SK-N-SH (cell line): ENCODE measurements at regions not wholly inside any gene's neighbourhood (a gene's known extent, or its start where the extent isn't known, plus 50 kb on each side); places are given as distances from the start of the nearest gene placed in this dataset.

Source experiments
- CTCF ChIA-PET: fragments of 300-600, 350-600 bp; formaldehyde crosslinking; extraction: SDS; loops from one replicate; lab custom pipeline; 2021; lab: Yijun Ruan, JAX
- POLR2A ChIA-PET: fragments of 350-600 bp; sonication (Branson Sonifier 250); formaldehyde crosslinking; extraction: SDS; loops from one replicate; lab custom pipeline; 2020; ENCODE audit warnings: antibody characterized with exemption, inconsistent platforms; lab: Yijun Ruan, JAX
- DNase-seq: peaks from one replicate; pipeline ENCODE4 v3.0.0; 2012
- H2AFZ ChIP-seq: fragments of 200-600 bp; sonication (generic); 2 replicates; pipeline ENCODE4 v1.8.1; 2016; ENCODE audit warnings: antibody characterized with exemption, mild to moderate bottlenecking, low read depth
- H3F3A ChIP-seq: fragments of 200-600 bp; sonication (generic); replicated peaks from 2 replicates; pipeline ENCODE3; 2016; ENCODE audit warnings: antibody characterized with exemption, mild to moderate bottlenecking; ENCODE audit not compliant: insufficient read depth
- H3K27ac ChIP-seq, 2 experiments: fragments of 200-500 bp in 1 of 2; fragments of 200-600 bp in 1 of 2; sonication (Bioruptor generic) in 1 of 2; sonication (generic), shearing (Covaris generic) in 1 of 2; 2 replicates each; pipeline versions ENCODE4 v1.5.1 to v1.6.1; 2014 to 2016; ENCODE audit warnings: low read depth in 2 of 2, inconsistent platforms in 1 of 2, low read length in 1 of 2, mild to moderate bottlenecking in 1 of 2, mixed read lengths in 1 of 2
- H3K27me3 ChIP-seq: fragments of 200-600 bp; sonication (generic), shearing (Covaris generic); 2 replicates; pipeline ENCODE4 v1.6.1; 2016; ENCODE audit warnings: mixed run types; ENCODE audit not compliant: insufficient read depth
- H3K36me3 ChIP-seq, 2 experiments: fragments of 200-500 bp in 1 of 2; fragments of 200-600 bp in 1 of 2; sonication (Bioruptor generic) in 1 of 2; sonication (generic) in 1 of 2; replicated peaks in 1 of 2; 2 replicates each; pipeline versions ENCODE3 to v1.5.1; 2014 to 2016; ENCODE audit warnings: low read length in 1 of 2, mild to moderate bottlenecking in 1 of 2; ENCODE audit not compliant: insufficient read depth in 2 of 2, control insufficient read depth in 1 of 2
- H3K4me1 ChIP-seq, 2 experiments: fragments of 200-500 bp in 1 of 2; fragments of 200-600 bp in 1 of 2; sonication (Bioruptor generic) in 1 of 2; sonication (generic), shearing (Covaris generic) in 1 of 2; 2 replicates each; pipeline versions ENCODE4 v1.5.1 to v1.6.1; 2014 to 2016; ENCODE audit warnings: low read depth in 1 of 2, low read length in 1 of 2, mixed run types in 1 of 2; ENCODE audit not compliant: insufficient read depth in 2 of 2, control insufficient read depth in 1 of 2
- H3K4me2 ChIP-seq: fragments of 200-600 bp; sonication (generic), shearing (Covaris generic); 2 replicates; pipeline ENCODE4 v1.6.1; 2017; ENCODE audit warnings: mixed run types
- H3K4me3 ChIP-seq, 2 experiments: fragments of 200-500 bp in 1 of 2; fragments of 200-600 bp in 1 of 2; sonication (Bioruptor generic) in 1 of 2; sonication (generic), shearing (Covaris generic) in 1 of 2; 2 replicates each; pipeline versions ENCODE4 v1.5.1 to v1.8.1; 2014 to 2016; ENCODE audit warnings: low read depth in 2 of 2, inconsistent platforms in 1 of 2, low read length in 1 of 2, mild to moderate bottlenecking in 1 of 2, mixed read lengths in 1 of 2, moderate library complexity in 1 of 2
- H3K79me2 ChIP-seq: fragments of 200-600 bp; sonication (generic); 2 replicates; pipeline ENCODE4 v1.8.1; 2017; ENCODE audit warnings: mild to moderate bottlenecking; ENCODE audit not compliant: insufficient read depth
- H3K9ac ChIP-seq: fragments of 200-600 bp; sonication (generic); 2 replicates; pipeline ENCODE4 v1.6.1; 2017; ENCODE audit warnings: mixed run types
- H3K9me2 ChIP-seq: fragments of 200-600 bp; sonication (generic); 2 replicates; pipeline ENCODE4 v1.6.1; 2017; ENCODE audit warnings: mixed run types
- H3K9me3 ChIP-seq: fragments of 200-600 bp; sonication (generic); 2 replicates; pipeline ENCODE4 v1.6.1; 2017; ENCODE audit warnings: mixed run types, mild to moderate bottlenecking, moderate library complexity
- H4K20me1 ChIP-seq: fragments of 200-600 bp; sonication (generic); 2 replicates; pipeline ENCODE4 v1.6.1; 2017; ENCODE audit warnings: mild to moderate bottlenecking, mixed run types; ENCODE audit not compliant: insufficient read depth
- CHD2 ChIP-seq: fragments of 150-350 bp; IDR thresholded peaks from 2 replicates; pipeline ENCODE4 v1.6.1; 2018; ENCODE audit warnings: low read length; ENCODE audit not compliant: partially characterized antibody
- CTCF ChIP-seq: fragments of 200-600 bp; sonication (generic); IDR thresholded peaks from 2 replicates; pipeline ENCODE4 v1.6.1; 2017; ENCODE audit warnings: antibody characterized with exemption, mild to moderate bottlenecking, moderate library complexity
- EP300 ChIP-seq, 2 experiments: IDR thresholded peaks; 2 replicates each; pipeline versions ENCODE4 v1.4.0 to v1.6.1; 2012; ENCODE audit warnings: borderline replicate concordance in 1 of 2, low read depth in 1 of 2, low read length in 1 of 2
- FOXJ3 ChIP-seq: sonication (generic); formaldehyde crosslinking; IDR thresholded peaks from 2 replicates; pipeline ENCODE4 v1.5.1; 2020; ENCODE audit warnings: mild to moderate bottlenecking, missing genetic modification reagents
- IRF3 ChIP-seq: fragments of 150-350 bp; IDR thresholded peaks from 2 replicates; pipeline ENCODE4 v1.6.1; 2016; ENCODE audit warnings: mild to moderate bottlenecking, low read depth, low read length
- MAX ChIP-seq: IDR thresholded peaks from 2 replicates; pipeline ENCODE4 v1.4.0; 2012; ENCODE audit warnings: low read depth
- MEF2A ChIP-seq: IDR thresholded peaks from 2 replicates; pipeline ENCODE4 v1.4.0; 2012; ENCODE audit warnings: low read depth, borderline replicate concordance
- MXI1 ChIP-seq: IDR thresholded peaks from 2 replicates; pipeline ENCODE4 v1.6.1; 2012; ENCODE audit warnings: mild to moderate bottlenecking, low read depth, low read length, improper control_type of control experiment
- NFIC ChIP-seq: IDR thresholded peaks from 2 replicates; pipeline ENCODE4 v1.4.0; 2012; ENCODE audit warnings: borderline replicate concordance
- NRF1 ChIP-seq: IDR thresholded peaks from 2 replicates; pipeline ENCODE4 v1.6.1; 2012; ENCODE audit warnings: low read depth, mild to moderate bottlenecking, low read length
- POLR2AphosphoS5 ChIP-seq: IDR thresholded peaks from 2 replicates; pipeline ENCODE4 v1.6.1; 2012; ENCODE audit warnings: low read depth, low read length
- RAD21 ChIP-seq: IDR thresholded peaks from 2 replicates; pipeline ENCODE4 v1.6.1; 2012; ENCODE audit warnings: mild to moderate bottlenecking, low read length
- RCOR1 ChIP-seq: fragments of 150-350 bp; IDR thresholded peaks from 2 replicates; pipeline ENCODE4 v1.6.1; 2017; ENCODE audit warnings: antibody characterized with exemption, low read length
- RXRA ChIP-seq: IDR thresholded peaks from 2 replicates; pipeline ENCODE4 v1.4.0; 2012; ENCODE audit warnings: low read depth, mild to moderate bottlenecking, borderline replicate concordance
- TAF1 ChIP-seq: IDR thresholded peaks from 2 replicates; pipeline ENCODE4 v1.6.1; 2012; ENCODE audit warnings: low read depth, mild to moderate bottlenecking, low read length, moderate library complexity, borderline replicate concordance
- TCF12 ChIP-seq: IDR thresholded peaks from 2 replicates; pipeline ENCODE4 v1.4.0; 2012
- TEAD4 ChIP-seq: IDR thresholded peaks from 2 replicates; pipeline ENCODE4 v1.4.0; 2012; ENCODE audit warnings: mild to moderate bottlenecking, borderline replicate concordance; ENCODE audit not compliant: insufficient read depth
- USF2 ChIP-seq: fragments of 150-350 bp; IDR thresholded peaks from 2 replicates; pipeline ENCODE4 v1.6.1; 2017; ENCODE audit warnings: antibody characterized with exemption, low read length, low read depth, borderline replicate concordance
- YY1 ChIP-seq: IDR thresholded peaks from 2 replicates; pipeline ENCODE4 v1.4.0; 2012; ENCODE audit warnings: low read depth, mild to moderate bottlenecking
- WGBS: methylation state at CpG from one replicate; pipeline ENCODE4 v1.1.6; 2017; ENCODE audit warnings: low lambda C conversion rate; 5-methylcytosine and 5-hydroxymethylcytosine counted together

- ChIA-PET POLR2A (no interaction called here), CTCF (interaction anchor here (1.1 kb wide), 1 partner anchor 152 kb away, joined by 4 read pairs; no protein-coding TSS in a partner anchor)
These were observed 469.4 kb downstream of the FOXO1 start for GRCh38 chr13:40197049-40197448.

More at GRCh38 chr13:40197049-40197448, 469.4 kb downstream of the FOXO1 start:
- H3K36me3 ChIP-seq = no peaks in the 10 kb centered on the region
- H3K9me3 ChIP-seq = no peaks in the 10 kb centered on the region
- WGBS = 85% methylated on average over 8 of the region's 8 CpGs
- DNase-seq = no peak
- no peaks in the 10 kb centered on the region for H3K79me2 ChIP-seq
- H3K27me3 ChIP-seq = no peaks in the 10 kb centered on the region
- no peaks in the 10 kb centered on the region for H3K9me2 ChIP-seq
- H3K9ac ChIP-seq = no peak overlapping the region
- TF ChIP-seq YY1 (no peak), MAX (no peak), MXI1 (no peak), TCF12 (no peak), TEAD4 (no peak), IRF3 (no peak), NFIC (no peak), MEF2A (no peak), USF2 (no peak), RCOR1 (no peak), FOXJ3 (CRISPR knock-in tag) (no peak), POLR2AphosphoS5 (no peak), EP300 (IDR thresholded peaks at IDR 0.05; ENCODE audit: borderline replicate concordance in 1 of 2, low read depth in 1 of 2, low read length in 1 of 2) (no peak), CHD2 (no peak), TAF1 (no peak), CTCF (no peak), RXRA (no peak), NRF1 (no peak), RAD21 (no peak)
- TF ChIP-seq, all 33 proteins: peak for 0
- H3K27ac ChIP-seq = no peak overlapping the region
- no peak overlapping the region for H3K4me2 ChIP-seq
- H2AFZ ChIP-seq = no peak overlapping the region
- H4K20me1 ChIP-seq = no peaks in the 10 kb centered on the region
- no peaks in the 10 kb centered on the region for H3K4me1 ChIP-seq
- H3K4me3 ChIP-seq = no peak overlapping the region
- H3F3A ChIP-seq = no peaks in the 10 kb centered on the region
